ENCODE measurements at regions not wholly inside any gene's neighbourhood (a gene's known extent, or its start where the extent isn't known, plus 50 kb on each side); places are given as distances from the start of the nearest gene placed in this dataset.

DNA sequence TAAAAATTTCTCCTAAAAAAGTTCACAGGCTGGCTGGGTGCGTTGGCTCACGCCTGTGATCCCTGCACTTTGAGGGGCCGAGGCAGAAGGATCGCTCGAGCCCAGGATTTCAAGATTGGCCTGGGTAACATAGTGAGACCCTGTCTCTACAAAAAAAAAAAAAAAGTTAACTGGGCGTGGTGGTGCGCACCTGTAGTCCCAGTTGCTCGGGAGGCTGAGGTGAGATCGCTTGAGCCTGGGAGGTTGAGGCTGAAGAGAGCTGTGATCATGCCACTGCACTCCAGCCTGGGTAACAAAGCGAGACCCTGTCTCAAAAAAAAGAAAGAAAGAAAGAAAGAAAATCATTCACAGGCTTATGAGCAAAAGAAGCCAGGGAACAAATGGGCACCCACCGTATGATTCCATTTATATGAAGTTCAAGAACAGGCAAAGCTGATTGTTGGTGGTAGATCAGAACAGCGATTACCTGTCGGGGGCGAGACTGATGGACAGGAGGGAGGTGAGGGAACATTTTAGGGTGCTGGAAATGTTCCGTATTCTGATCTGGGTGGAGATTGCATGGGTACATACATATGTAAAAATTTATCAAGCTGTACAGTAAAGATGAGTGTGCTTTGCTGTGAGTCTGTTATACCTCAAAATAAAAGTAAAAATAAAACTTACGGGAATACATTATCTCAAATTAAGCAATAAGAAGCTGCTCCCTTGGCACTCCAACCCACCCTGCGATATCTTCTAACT lies 77.1 kb downstream of the FGD2 start:
- TF ChIP-seq, protein P1, sequence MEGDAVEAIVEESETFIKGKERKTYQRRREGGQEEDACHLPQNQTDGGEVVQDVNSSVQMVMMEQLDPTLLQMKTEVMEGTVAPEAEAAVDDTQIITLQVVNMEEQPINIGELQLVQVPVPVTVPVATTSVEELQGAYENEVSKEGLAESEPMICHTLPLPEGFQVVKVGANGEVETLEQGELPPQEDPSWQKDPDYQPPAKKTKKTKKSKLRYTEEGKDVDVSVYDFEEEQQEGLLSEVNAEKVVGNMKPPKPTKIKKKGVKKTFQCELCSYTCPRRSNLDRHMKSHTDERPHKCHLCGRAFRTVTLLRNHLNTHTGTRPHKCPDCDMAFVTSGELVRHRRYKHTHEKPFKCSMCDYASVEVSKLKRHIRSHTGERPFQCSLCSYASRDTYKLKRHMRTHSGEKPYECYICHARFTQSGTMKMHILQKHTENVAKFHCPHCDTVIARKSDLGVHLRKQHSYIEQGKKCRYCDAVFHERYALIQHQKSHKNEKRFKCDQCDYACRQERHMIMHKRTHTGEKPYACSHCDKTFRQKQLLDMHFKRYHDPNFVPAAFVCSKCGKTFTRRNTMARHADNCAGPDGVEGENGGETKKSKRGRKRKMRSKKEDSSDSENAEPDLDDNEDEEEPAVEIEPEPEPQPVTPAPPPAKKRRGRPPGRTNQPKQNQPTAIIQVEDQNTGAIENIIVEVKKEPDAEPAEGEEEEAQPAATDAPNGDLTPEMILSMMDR (IDR thresholded peaks at IDR 0.05) = no peak
- no peak for TF ChIP-seq POLR2A (IDR thresholded peaks at IDR 0.05)

All from thyroid gland (tissue), 4 donors.